ENCODE measurements at regions not wholly inside any gene's neighbourhood (a gene's known extent, or its start where the extent isn't known, plus 50 kb on each side); places are given as distances from the start of the nearest gene placed in this dataset.
"Not testable (repeated sequence)": the region's sequence is repeated elsewhere in the genome, so short reads cannot be mapped to it uniquely, and the experiment has no call there.

DNA sequence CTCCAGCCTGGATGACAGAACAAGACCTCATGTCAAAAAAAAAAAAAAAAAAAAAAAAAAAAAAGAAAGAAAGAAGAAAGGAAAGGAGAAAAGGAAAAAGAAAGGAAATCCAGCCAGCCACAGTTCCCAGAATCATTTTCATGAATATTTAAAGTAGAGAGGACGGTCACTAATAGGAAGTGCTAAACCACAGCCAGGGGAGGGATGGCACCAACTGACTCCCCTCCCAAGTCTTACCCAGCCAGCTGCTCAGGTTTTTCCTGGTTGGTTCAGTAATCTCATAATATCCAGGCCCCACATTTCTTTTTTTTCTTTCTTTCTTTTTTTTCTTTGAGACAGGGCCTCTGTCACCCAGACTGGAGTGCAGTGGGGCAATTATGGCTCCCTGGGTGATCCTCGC lies 63.9 kb upstream of the AK4 start:
- 50% methylated on average over 2 of the region's 2 CpGs for WGBS (ENCODE audit: insufficient coverage)
- CTCF ChIA-PET = interaction anchor here (0.7 kb wide), 1 partner anchor 105 kb away, joined by 3 read pairs; no protein-coding TSS in a partner anchor
- no peak overlapping the region for H3K4me3 Mint-ChIP-seq

DNA sequence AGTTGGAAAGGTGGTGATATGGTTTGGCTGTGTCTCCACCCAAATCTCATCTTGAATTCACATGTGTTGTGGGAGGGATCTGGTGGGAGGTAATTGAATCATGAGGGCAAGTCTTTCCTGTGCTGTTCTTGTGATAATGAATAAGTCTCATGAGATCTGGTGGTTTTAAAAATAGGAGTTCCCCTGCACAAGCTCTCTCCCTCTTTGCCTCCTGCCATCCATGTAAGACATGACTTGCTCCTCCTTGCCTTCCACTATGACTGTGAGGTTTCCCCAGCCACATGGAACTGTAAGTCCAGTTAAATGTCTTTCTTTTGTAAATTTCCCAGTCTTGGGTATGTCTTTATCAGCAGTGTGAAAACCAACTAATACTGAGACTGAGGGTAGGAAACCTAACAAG lies 60.5 kb upstream of the AK4 start:
- H3K4me3 Mint-ChIP-seq; H3K9me3 Mint-ChIP-seq (ENCODE audit: insufficient read depth); H3K27ac Mint-ChIP-seq; H3K4me3 ChIP-seq (ENCODE audit: control extremely low read depth in 1 of 5, extremely low read depth in 1 of 5, insufficient read depth in 1 of 5, low read depth in 2 of 5, low read length in 4 of 5); H3K4me1 ChIP-seq (ENCODE audit: control insufficient read depth in 2 of 2, insufficient read depth in 2 of 2, low read length in 2 of 2); intact Hi-C loops (cut with micrococcal nuclease); ATAC-seq (ENCODE audit: low read depth); POLR2A ChIA-PET; H3K4me1 Mint-ChIP-seq; H3K4me2 ChIP-seq (replicated peaks; ENCODE audit: low read depth, low read length, poor library complexity, severe bottlenecking); H3K79me2 ChIP-seq (ENCODE audit: control insufficient read depth, insufficient read depth, low read length); H2AFZ ChIP-seq (ENCODE audit: insufficient read depth, low read depth, low read length, poor library complexity, severe bottlenecking); H3K36me3 ChIP-seq (replicated peaks in 1 of 2; ENCODE audit: control extremely low read depth in 1 of 2, control insufficient read depth in 1 of 2, extremely low read depth in 1 of 2, insufficient read depth in 2 of 2, low read length in 1 of 2); H4K20me1 ChIP-seq (ENCODE audit: control insufficient read depth, insufficient read depth, low read length, poor library complexity, severe bottlenecking); CTCF ChIA-PET; H3K9ac ChIP-seq (ENCODE audit: low read length); H3K27ac ChIP-seq (ENCODE audit: low read length in 2 of 2); H3K27me3 ChIP-seq (replicated peaks in 1 of 4; ENCODE audit: control extremely low read depth in 1 of 4, control insufficient read depth in 3 of 4, insufficient read depth in 4 of 4, low read length in 3 of 4); DNase-seq; H3K9me3 ChIP-seq (ENCODE audit: control extremely low read depth in 1 of 3, control insufficient read depth in 2 of 3, insufficient read depth in 1 of 3, low read length in 2 of 3): not testable (repeated sequence)
- H3K27me3 Mint-ChIP-seq = peaks cover 21% of the 10 kb centered on the region

More for the DNA sequence above, 63.9 kb upstream of the AK4 start:
- Histone ChIP-seq H3K4me2 (replicated peaks; ENCODE audit: low read depth, low read length, poor library complexity, severe bottlenecking) (no peak overlapping the region), H3K4me1 (ENCODE audit: control insufficient read depth in 2 of 2, insufficient read depth in 2 of 2, low read length in 2 of 2) (no peaks in the 10 kb centered on the region), H3K4me3 (ENCODE audit: control extremely low read depth in 1 of 5, extremely low read depth in 1 of 5, insufficient read depth in 1 of 5, low read depth in 2 of 5, low read length in 4 of 5) (no peak overlapping the region), H2AFZ (ENCODE audit: insufficient read depth, low read depth, low read length, poor library complexity, severe bottlenecking) (no peak overlapping the region), H3K27ac (ENCODE audit: low read length in 2 of 2) (no peak overlapping the region), H3K9me3 (ENCODE audit: control extremely low read depth in 1 of 3, control insufficient read depth in 2 of 3, insufficient read depth in 1 of 3, low read length in 2 of 3) (no peaks in the 10 kb centered on the region), H3K9ac (ENCODE audit: low read length) (no peak overlapping the region), H4K20me1 (ENCODE audit: control insufficient read depth, insufficient read depth, low read length, poor library complexity, severe bottlenecking) (no peaks in the 10 kb centered on the region), H3K36me3 (replicated peaks in 1 of 2; ENCODE audit: control extremely low read depth in 1 of 2, control insufficient read depth in 1 of 2, extremely low read depth in 1 of 2, insufficient read depth in 2 of 2, low read length in 1 of 2) (no peaks in the 10 kb centered on the region), H3K27me3 (replicated peaks in 1 of 4; ENCODE audit: control extremely low read depth in 1 of 4, control insufficient read depth in 3 of 4, insufficient read depth in 4 of 4, low read length in 3 of 4) (peaks cover 0 to 2% (median 0%) of the 10 kb centered on the region in 4 experiments), H3K79me2 (ENCODE audit: control insufficient read depth, insufficient read depth, low read length) (no peaks in the 10 kb centered on the region)
- peaks cover 29% of the 10 kb centered on the region for H3K27me3 Mint-ChIP-seq
- POLR2A ChIA-PET = interaction anchor here (0.6 kb wide), 1 partner anchor 94 kb away, joined by 7 read pairs; no protein-coding TSS in a partner anchor
- intact Hi-C loops (cut with micrococcal nuclease) = no loop called here
- H3K4me1 Mint-ChIP-seq = no peaks in the 10 kb centered on the region
- peaks cover 5% of the 10 kb centered on the region for H3K9me3 Mint-ChIP-seq (ENCODE audit: insufficient read depth)
- no peak for TF ChIP-seq EZH2 (IDR thresholded peaks at IDR 0.05; ENCODE audit: borderline replicate concordance, insufficient read depth, low read depth, low read length, poor library complexity, severe bottlenecking)
- TF ChIP-seq, protein P1, sequence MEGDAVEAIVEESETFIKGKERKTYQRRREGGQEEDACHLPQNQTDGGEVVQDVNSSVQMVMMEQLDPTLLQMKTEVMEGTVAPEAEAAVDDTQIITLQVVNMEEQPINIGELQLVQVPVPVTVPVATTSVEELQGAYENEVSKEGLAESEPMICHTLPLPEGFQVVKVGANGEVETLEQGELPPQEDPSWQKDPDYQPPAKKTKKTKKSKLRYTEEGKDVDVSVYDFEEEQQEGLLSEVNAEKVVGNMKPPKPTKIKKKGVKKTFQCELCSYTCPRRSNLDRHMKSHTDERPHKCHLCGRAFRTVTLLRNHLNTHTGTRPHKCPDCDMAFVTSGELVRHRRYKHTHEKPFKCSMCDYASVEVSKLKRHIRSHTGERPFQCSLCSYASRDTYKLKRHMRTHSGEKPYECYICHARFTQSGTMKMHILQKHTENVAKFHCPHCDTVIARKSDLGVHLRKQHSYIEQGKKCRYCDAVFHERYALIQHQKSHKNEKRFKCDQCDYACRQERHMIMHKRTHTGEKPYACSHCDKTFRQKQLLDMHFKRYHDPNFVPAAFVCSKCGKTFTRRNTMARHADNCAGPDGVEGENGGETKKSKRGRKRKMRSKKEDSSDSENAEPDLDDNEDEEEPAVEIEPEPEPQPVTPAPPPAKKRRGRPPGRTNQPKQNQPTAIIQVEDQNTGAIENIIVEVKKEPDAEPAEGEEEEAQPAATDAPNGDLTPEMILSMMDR (IDR thresholded peaks at IDR 0.05) = no peak
- DNase-seq (no peak), ATAC-seq (ENCODE audit: low read depth) (no peak)
- H3K27ac Mint-ChIP-seq = no peak overlapping the region
